Keratinocyte (primary cell): ENCODE measurements at regions not wholly inside any gene's neighbourhood (a gene's known extent, or its start where the extent isn't known, plus 50 kb on each side); places are given as distances from the start of the nearest gene placed in this dataset.

Experiments
- DNase-seq: peaks from one replicate; pipeline ENCODE4 v3.0.0-alpha.2; 2011; ENCODE audit warnings: low read depth, missing footprints, low spot score
- FAIRE-seq: peaks from 2 replicates; lab custom pipeline; 2011; peaks lifted over from hg19 to GRCh38; lab: Jason Lieb, UNC
- H2AFZ ChIP-seq: 2 replicates; pipeline ENCODE4 v1.6.0; 2012; ENCODE audit warnings: low read length, control low read depth, inconsistent platforms; ENCODE audit not compliant: control insufficient read depth
- H3K27ac ChIP-seq: 2 replicates; pipeline ENCODE4 v1.5.1; 2011; ENCODE audit warnings: low read length; ENCODE audit not compliant: control insufficient read depth, insufficient read depth
- H3K27me3 ChIP-seq: 3 replicates; pipeline ENCODE4 v1.6.0; 2011; ENCODE audit warnings: low read length; ENCODE audit not compliant: control insufficient read depth, insufficient read depth; ENCODE audit errors: extremely low read depth
- H3K36me3 ChIP-seq, 2 experiments: 2 replicates in 1 of 2; 3 replicates in 1 of 2; pipeline ENCODE4 v1.5.1; 2011; ENCODE audit warnings: low read length in 2 of 2, mild to moderate bottlenecking in 1 of 2; ENCODE audit not compliant: control insufficient read depth in 2 of 2, insufficient read depth in 2 of 2; ENCODE audit errors: extremely low read depth in 1 of 2
- H3K4me1 ChIP-seq: 3 replicates; pipeline ENCODE4 v1.5.1; 2011; ENCODE audit warnings: low read length; ENCODE audit not compliant: control insufficient read depth, insufficient read depth; ENCODE audit errors: extremely low read depth
- H3K4me2 ChIP-seq: 3 replicates; pipeline ENCODE4 v1.6.0; 2011; ENCODE audit warnings: low read depth, low read length; ENCODE audit not compliant: control insufficient read depth, insufficient read depth; ENCODE audit errors: extremely low read depth
- H3K4me3 ChIP-seq, 3 experiments: fragments of 200-600 bp in 1 of 3; sonication (generic) in 1 of 3; 2 replicates in 2 of 3; 3 replicates in 1 of 3; pipeline ENCODE4 v1.5.1; 2011 to 2016; ENCODE audit warnings: low read length in 3 of 3, mild to moderate bottlenecking in 3 of 3, control low read depth in 2 of 3, inconsistent platforms in 1 of 3, low read depth in 1 of 3, mixed read lengths in 1 of 3, mixed run types in 1 of 3, moderate library complexity in 1 of 3; ENCODE audit not compliant: control insufficient read depth in 2 of 3, insufficient read depth in 2 of 3; ENCODE audit errors: extremely low read depth in 1 of 3
- H3K79me2 ChIP-seq: 2 replicates; pipeline ENCODE4 v1.6.0; 2012; ENCODE audit warnings: low read length; ENCODE audit not compliant: control insufficient read depth, insufficient read depth
- H3K9ac ChIP-seq: 3 replicates; pipeline ENCODE4 v1.6.0; 2011; ENCODE audit warnings: low read length; ENCODE audit not compliant: control insufficient read depth, insufficient read depth; ENCODE audit errors: extremely low read depth
- H3K9me1 ChIP-seq: 3 replicates; pipeline ENCODE4 v1.6.0; 2011; ENCODE audit warnings: low read length; ENCODE audit not compliant: control insufficient read depth, insufficient read depth; ENCODE audit errors: extremely low read depth
- H3K9me3 ChIP-seq: 2 replicates; pipeline ENCODE4 v1.5.1; 2012; ENCODE audit warnings: low read depth, low read length; ENCODE audit not compliant: control insufficient read depth
- H4K20me1 ChIP-seq: 3 replicates; pipeline ENCODE4 v1.6.0; 2011; ENCODE audit warnings: low read length; ENCODE audit not compliant: control insufficient read depth, insufficient read depth; ENCODE audit errors: extremely low read depth
- CTCF ChIP-seq, 3 experiments: IDR thresholded peaks in 1 of 3; conservative IDR thresholded peaks in 1 of 3; optimal IDR thresholded peaks in 1 of 3; 2 replicates in 2 of 3; 3 replicates in 1 of 3; pipeline versions ENCODE3 to v1.5.1; 2011; ENCODE audit warnings: low read length in 3 of 3, mild to moderate bottlenecking in 3 of 3, moderate library complexity in 2 of 3, control low read depth in 1 of 3, inconsistent platforms in 1 of 3; ENCODE audit not compliant: insufficient read depth in 2 of 3; ENCODE audit errors: extremely low read depth in 1 of 3
- EZH2 ChIP-seq: IDR thresholded peaks from one replicate; pipeline ENCODE4 v1.6.1; 2012; ENCODE audit warnings: inconsistent platforms, mild to moderate bottlenecking, low read length, moderate library complexity
- dilution Hi-C: fragments of 300-500 bp; cut with MboI; formaldehyde crosslinking; loops from one replicate; pipeline ENCODE4 v1.7.0; 2020; ENCODE audit warnings: low sequenced_read_pairs; ENCODE audit not compliant: extremely low pct_ligation_motif_present

- H3K36me3 ChIP-seq, result no peaks in the 10 kb centered on the region
- H2AFZ ChIP-seq, result no peak overlapping the region
- no peaks in the 10 kb centered on the region for H3K9me3 ChIP-seq
- TF ChIP-seq EZH2 (no peak), CTCF (optimal IDR thresholded peaks at IDR 0.05 in 1 of 3, IDR thresholded peaks at IDR 0.05 in 1 of 3, conservative IDR thresholded peaks at IDR 0.05 in 1 of 3; ENCODE audit: extremely low read depth in 1 of 3, insufficient read depth in 2 of 3, low read length in 3 of 3) (no peak)
- no peaks in the 10 kb centered on the region for H3K9me1 ChIP-seq
- no peak overlapping the region for H3K4me2 ChIP-seq
- dilution Hi-C loops, result no loop called here
- FAIRE-seq (no peak), DNase-seq (no peak)
- H3K9ac ChIP-seq, result no peak overlapping the region
- no peaks in the 10 kb centered on the region for H3K4me1 ChIP-seq
- no peak overlapping the region for H3K4me3 ChIP-seq
- H4K20me1 ChIP-seq, result no peaks in the 10 kb centered on the region
- no peaks in the 10 kb centered on the region for H3K79me2 ChIP-seq
- H3K27me3 ChIP-seq, result no peaks in the 10 kb centered on the region
- no peak overlapping the region for H3K27ac ChIP-seq
Measured at GRCh38 chr5:10826971-10827370, 65.9 kb upstream of the DAP start.

DNA sequence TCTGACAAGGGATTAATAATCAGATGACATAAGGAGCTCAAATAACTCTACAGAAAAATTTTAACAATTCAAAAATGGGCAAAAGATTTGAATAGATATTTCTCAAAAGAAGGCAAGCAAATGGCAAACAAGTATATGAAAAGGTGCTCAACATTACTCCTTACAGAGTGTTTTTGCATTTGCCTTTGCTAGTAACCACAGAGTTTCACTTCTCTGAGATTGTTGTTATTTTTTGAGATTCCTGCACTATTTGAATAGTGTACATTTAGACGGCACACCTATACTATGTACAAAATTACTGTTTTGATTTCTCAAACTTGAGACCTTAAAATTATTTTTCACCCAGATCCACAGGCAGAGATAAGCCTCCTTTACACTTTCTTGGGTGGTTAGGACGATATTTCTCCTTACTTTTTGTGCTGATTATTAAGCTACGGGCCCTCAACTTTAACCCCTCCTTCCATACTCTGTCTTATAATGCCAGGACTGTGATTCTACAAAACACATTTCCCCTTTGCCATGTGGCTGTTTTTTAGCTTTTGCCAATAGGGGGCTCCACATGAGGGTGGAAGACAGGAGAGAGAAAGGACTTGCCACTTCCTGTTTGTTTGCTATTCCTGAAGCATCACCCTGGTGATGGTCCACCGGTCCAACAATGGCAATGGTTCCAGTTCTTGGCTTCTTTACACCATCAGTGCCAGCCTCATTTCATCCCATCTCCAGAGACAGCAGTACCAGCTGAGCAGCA, 65.0 kb upstream of the DAP start:
- H3K36me3 ChIP-seq, result no peaks in the 10 kb centered on the region
- dilution Hi-C loops, result no loop called here
- no peaks in the 10 kb centered on the region for H3K9me3 ChIP-seq
- H3K9me1 ChIP-seq, result no peaks in the 10 kb centered on the region
- no peak for FAIRE-seq
- no peak overlapping the region for H3K9ac ChIP-seq
- no peaks in the 10 kb centered on the region for H3K79me2 ChIP-seq
- no peak overlapping the region for H3K4me2 ChIP-seq
- H3K4me1 ChIP-seq, result no peaks in the 10 kb centered on the region
- H3K27ac ChIP-seq, result no peak overlapping the region
- no peak overlapping the region for H2AFZ ChIP-seq
- no peaks in the 10 kb centered on the region for H4K20me1 ChIP-seq
- no peak for DNase-seq
- TF ChIP-seq CTCF (optimal IDR thresholded peaks at IDR 0.05 in 1 of 3, IDR thresholded peaks at IDR 0.05 in 1 of 3, conservative IDR thresholded peaks at IDR 0.05 in 1 of 3; ENCODE audit: extremely low read depth in 1 of 3, insufficient read depth in 2 of 3, low read length in 3 of 3) (peak in 2 of 3 experiments; percentile 2), EZH2 (no peak)
- no peaks in the 10 kb centered on the region for H3K27me3 ChIP-seq
- H3K4me3 ChIP-seq, result no peak overlapping the region
